ENCODE measurements at regions not wholly inside any gene's neighbourhood (a gene's known extent, or its start where the extent isn't known, plus 50 kb on each side); places are given as distances from the start of the nearest gene placed in this dataset.

- intact Hi-C loops (cut with micrococcal nuclease): no loop called here
- no peaks in the 10 kb centered on the region for H3K27me3 ChIP-seq (replicated peaks in 1 of 4; ENCODE audit: control extremely low read depth in 1 of 4, control insufficient read depth in 3 of 4, insufficient read depth in 4 of 4, low read length in 3 of 4)
- Mint-ChIP-seq H3K4me1 (no peaks in the 10 kb centered on the region), H3K9me3 (ENCODE audit: insufficient read depth) (no peaks in the 10 kb centered on the region), H3K4me3 (no peak overlapping the region), H3K27me3 (peaks cover 12% of the 10 kb centered on the region), H3K27ac (no peak overlapping the region)
- H3K9me3 ChIP-seq (ENCODE audit: control extremely low read depth in 1 of 3, control insufficient read depth in 2 of 3, insufficient read depth in 1 of 3, low read length in 2 of 3): no peaks in the 10 kb centered on the region
- no peak overlapping the region for H3K4me3 ChIP-seq (ENCODE audit: control extremely low read depth in 1 of 5, extremely low read depth in 1 of 5, insufficient read depth in 1 of 5, low read depth in 2 of 5, low read length in 4 of 5)
- TF ChIP-seq CTCF (IDR thresholded peaks at IDR 0.05): no peak
- TF ChIP-seq EZH2 (IDR thresholded peaks at IDR 0.05; ENCODE audit: borderline replicate concordance, insufficient read depth, low read depth, low read length, poor library complexity, severe bottlenecking): no peak
- no peak overlapping the region for H3K9ac ChIP-seq (ENCODE audit: low read length)
- ChIA-PET POLR2A (no interaction called here), CTCF (no interaction called here)
- H3K4me1 ChIP-seq (ENCODE audit: control insufficient read depth in 2 of 2, insufficient read depth in 2 of 2, low read length in 2 of 2): no peaks in the 10 kb centered on the region
- DNase-seq (no peak), ATAC-seq (ENCODE audit: low read depth) (no peak)
- no peak overlapping the region for H3K27ac ChIP-seq (ENCODE audit: low read length in 2 of 2)
- WGBS (ENCODE audit: insufficient coverage): 93% methylated on average over 2 of the region's 4 CpGs
- no peaks in the 10 kb centered on the region for H3K36me3 ChIP-seq (replicated peaks in 1 of 2; ENCODE audit: control extremely low read depth in 1 of 2, control insufficient read depth in 1 of 2, extremely low read depth in 1 of 2, insufficient read depth in 2 of 2, low read length in 1 of 2)
- H3K79me2 ChIP-seq (ENCODE audit: control insufficient read depth, insufficient read depth, low read length): no peaks in the 10 kb centered on the region
- H3K4me2 ChIP-seq (replicated peaks; ENCODE audit: low read depth, low read length, poor library complexity, severe bottlenecking): no peak overlapping the region
- H2AFZ ChIP-seq (ENCODE audit: insufficient read depth, low read depth, low read length, poor library complexity, severe bottlenecking): no peak overlapping the region
- H4K20me1 ChIP-seq (ENCODE audit: control insufficient read depth, insufficient read depth, low read length, poor library complexity, severe bottlenecking): no peaks in the 10 kb centered on the region
Measured at GRCh38 chr9:109861499-109861898, 81.5 kb downstream of the PALM2AKAP2 start.

- intact Hi-C loops (cut with micrococcal nuclease): no loop called here
- peaks cover 11% of the 10 kb centered on the region for H3K27me3 Mint-ChIP-seq
- Histone ChIP-seq H3K36me3 (replicated peaks in 1 of 2; ENCODE audit: control extremely low read depth in 1 of 2, control insufficient read depth in 1 of 2, extremely low read depth in 1 of 2, insufficient read depth in 2 of 2, low read length in 1 of 2) (no peaks in the 10 kb centered on the region), H3K4me3 (ENCODE audit: control extremely low read depth in 1 of 5, extremely low read depth in 1 of 5, insufficient read depth in 1 of 5, low read depth in 2 of 5, low read length in 4 of 5) (no peak overlapping the region), H3K4me1 (ENCODE audit: control insufficient read depth in 2 of 2, insufficient read depth in 2 of 2, low read length in 2 of 2) (no peaks in the 10 kb centered on the region), H3K27ac (ENCODE audit: low read length in 2 of 2) (no peak overlapping the region), H3K27me3 (replicated peaks in 1 of 4; ENCODE audit: control extremely low read depth in 1 of 4, control insufficient read depth in 3 of 4, insufficient read depth in 4 of 4, low read length in 3 of 4) (no peaks in the 10 kb centered on the region), H4K20me1 (ENCODE audit: control insufficient read depth, insufficient read depth, low read length, poor library complexity, severe bottlenecking) (no peaks in the 10 kb centered on the region), H3K9ac (ENCODE audit: low read length) (no peak overlapping the region), H3K9me3 (ENCODE audit: control extremely low read depth in 1 of 3, control insufficient read depth in 2 of 3, insufficient read depth in 1 of 3, low read length in 2 of 3) (no peaks in the 10 kb centered on the region), H3K79me2 (ENCODE audit: control insufficient read depth, insufficient read depth, low read length) (no peaks in the 10 kb centered on the region), H2AFZ (ENCODE audit: insufficient read depth, low read depth, low read length, poor library complexity, severe bottlenecking) (no peak overlapping the region), H3K4me2 (replicated peaks; ENCODE audit: low read depth, low read length, poor library complexity, severe bottlenecking) (no peak overlapping the region)
- H3K4me3 Mint-ChIP-seq: no peak overlapping the region
- no peaks in the 10 kb centered on the region for H3K9me3 Mint-ChIP-seq (ENCODE audit: insufficient read depth)
- DNase-seq (no peak), ATAC-seq (ENCODE audit: low read depth) (no peak)
- H3K27ac Mint-ChIP-seq: no peak overlapping the region
- TF ChIP-seq CTCF (IDR thresholded peaks at IDR 0.05) (no peak), EZH2 (IDR thresholded peaks at IDR 0.05; ENCODE audit: borderline replicate concordance, insufficient read depth, low read depth, low read length, poor library complexity, severe bottlenecking) (no peak)
- ChIA-PET POLR2A (no interaction called here), CTCF (no interaction called here)
- no peaks in the 10 kb centered on the region for H3K4me1 Mint-ChIP-seq
Measured at GRCh38 chr9:109861918-109862317, 81.9 kb downstream of the PALM2AKAP2 start.

Data from B cell (primary cell).